ENCODE measurements at regions not wholly inside any gene's neighbourhood (a gene's known extent, or its start where the extent isn't known, plus 50 kb on each side); places are given as distances from the start of the nearest gene placed in this dataset.

- no peaks in the 10 kb centered on the region for H3K36me3 ChIP-seq
- H3K27ac ChIP-seq: no peak overlapping the region
- no peaks in the 10 kb centered on the region for H3K27me3 ChIP-seq (replicated peaks in 1 of 7)
- no peak overlapping the region for H3K4me3 ChIP-seq
- 85 to 93% (median 90%) methylated on average over 5 of the region's 5 CpGs for WGBS, 5 donors
- intact Hi-C loops (cut with DNase I; ENCODE audit: low total_unique reads): no loop called here
- DNase-seq: no peak
- TF ChIP-seq, protein P1, sequence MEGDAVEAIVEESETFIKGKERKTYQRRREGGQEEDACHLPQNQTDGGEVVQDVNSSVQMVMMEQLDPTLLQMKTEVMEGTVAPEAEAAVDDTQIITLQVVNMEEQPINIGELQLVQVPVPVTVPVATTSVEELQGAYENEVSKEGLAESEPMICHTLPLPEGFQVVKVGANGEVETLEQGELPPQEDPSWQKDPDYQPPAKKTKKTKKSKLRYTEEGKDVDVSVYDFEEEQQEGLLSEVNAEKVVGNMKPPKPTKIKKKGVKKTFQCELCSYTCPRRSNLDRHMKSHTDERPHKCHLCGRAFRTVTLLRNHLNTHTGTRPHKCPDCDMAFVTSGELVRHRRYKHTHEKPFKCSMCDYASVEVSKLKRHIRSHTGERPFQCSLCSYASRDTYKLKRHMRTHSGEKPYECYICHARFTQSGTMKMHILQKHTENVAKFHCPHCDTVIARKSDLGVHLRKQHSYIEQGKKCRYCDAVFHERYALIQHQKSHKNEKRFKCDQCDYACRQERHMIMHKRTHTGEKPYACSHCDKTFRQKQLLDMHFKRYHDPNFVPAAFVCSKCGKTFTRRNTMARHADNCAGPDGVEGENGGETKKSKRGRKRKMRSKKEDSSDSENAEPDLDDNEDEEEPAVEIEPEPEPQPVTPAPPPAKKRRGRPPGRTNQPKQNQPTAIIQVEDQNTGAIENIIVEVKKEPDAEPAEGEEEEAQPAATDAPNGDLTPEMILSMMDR (IDR thresholded peaks at IDR 0.05 in 8 of 11, conservative IDR thresholded peaks at IDR 0.05 in 3 of 11): no peak
- no peak for TF ChIP-seq POLR2A (IDR thresholded peaks at IDR 0.05)
- TF ChIP-seq POLR2AphosphoS5 (IDR thresholded peaks at IDR 0.05): no peak
- no peaks in the 10 kb centered on the region for H3K4me1 ChIP-seq
- peaks cover 0 to 32% (median 8%) of the 10 kb centered on the region in 8 donors for H3K9me3 ChIP-seq
Measured at GRCh38 chr21:16134134-16134533, 404.4 kb downstream of the USP25 start.

- H3K4me1 ChIP-seq: no peaks in the 10 kb centered on the region
- TF ChIP-seq POLR2AphosphoS5 (IDR thresholded peaks at IDR 0.05) (no peak), POLR2A (IDR thresholded peaks at IDR 0.05) (no peak)
- TF ChIP-seq, protein P1 (IDR thresholded peaks at IDR 0.05 in 8 of 11, conservative IDR thresholded peaks at IDR 0.05 in 3 of 11): no peak
- no peak overlapping the region for H3K4me3 ChIP-seq
- intact Hi-C loops (cut with DNase I; ENCODE audit: low total_unique reads): no loop called here
- DNase-seq: no peak
- no peaks in the 10 kb centered on the region for H3K27me3 ChIP-seq (replicated peaks in 1 of 7)
- no peak overlapping the region for H3K27ac ChIP-seq
- 61 to 78% (median 65%) methylated on average over 1 of the region's 1 CpG for WGBS, 5 donors
- peaks cover 0 to 11% (median 0%) of the 10 kb centered on the region in 8 donors for H3K9me3 ChIP-seq
- H3K36me3 ChIP-seq: no peaks in the 10 kb centered on the region
Measured at GRCh38 chr21:16137106-16137505, 407.3 kb downstream of the USP25 start.

- Histone ChIP-seq H3K4me3 (no peak overlapping the region), H3K9me3 (no peaks in the 10 kb centered on the region), H3K36me3 (no peaks in the 10 kb centered on the region), H3K27me3 (replicated peaks in 1 of 7) (no peaks in the 10 kb centered on the region), H3K4me1 (no peaks in the 10 kb centered on the region), H3K27ac (no peak overlapping the region)
- DNase-seq: no peak
- TF ChIP-seq POLR2A (IDR thresholded peaks at IDR 0.05) (no peak), POLR2AphosphoS5 (IDR thresholded peaks at IDR 0.05) (no peak)
- TF ChIP-seq, protein P1 (IDR thresholded peaks at IDR 0.05 in 8 of 11, conservative IDR thresholded peaks at IDR 0.05 in 3 of 11): no peak
- WGBS, 5 donors: 82 to 90% (median 87%) methylated on average over 3 of the region's 3 CpGs
- intact Hi-C loops (cut with DNase I; ENCODE audit: low total_unique reads): no loop called here
Measured at GRCh38 chr21:16145052-16145451, 415.3 kb downstream of the USP25 start.

GRCh38 chr21:16145479-16145878, 415.7 kb downstream of the USP25 start:
- H3K9me3 ChIP-seq: no peaks in the 10 kb centered on the region
- 85 to 94% (median 89%) methylated on average over 7 of the region's 7 CpGs for WGBS, 5 donors
- H3K4me1 ChIP-seq: no peaks in the 10 kb centered on the region
- no peaks in the 10 kb centered on the region for H3K36me3 ChIP-seq
- H3K27ac ChIP-seq: no peak overlapping the region
- no peak overlapping the region for H3K4me3 ChIP-seq
- DNase-seq: peak; percentile 45
- TF ChIP-seq POLR2AphosphoS5 (IDR thresholded peaks at IDR 0.05): no peak
- no peak for TF ChIP-seq POLR2A (IDR thresholded peaks at IDR 0.05)
- TF ChIP-seq, protein P1 (IDR thresholded peaks at IDR 0.05 in 8 of 11, conservative IDR thresholded peaks at IDR 0.05 in 3 of 11): no peak
- intact Hi-C loops (cut with DNase I; ENCODE audit: low total_unique reads): no loop called here
- H3K27me3 ChIP-seq (replicated peaks in 1 of 7): no peaks in the 10 kb centered on the region

Data from spleen (tissue), 11 donors.